ENCODE measurements at regions not wholly inside any gene's neighbourhood (a gene's known extent, or its start where the extent isn't known, plus 50 kb on each side); places are given as distances from the start of the nearest gene placed in this dataset.

GRCh38 chr4:26010304-26010703 is 96.3 kb downstream of the SMIM20 start:
- Histone ChIP-seq H3K27ac (ENCODE audit: low read depth, low read length) (no peak overlapping the region), H3K18ac (ENCODE audit: extremely low read depth, low read length) (no peak overlapping the region), H2BK120ac (replicated peaks; ENCODE audit: low read depth, low read length) (no peak overlapping the region), H2BK5ac (ENCODE audit: low read depth, low read length) (no peak overlapping the region), H2AFZ (ENCODE audit: low read length) (no peak overlapping the region), H3K56ac (replicated peaks; ENCODE audit: insufficient read length, low read depth, low read length) (no peak overlapping the region), H4K20me1 (replicated peaks in 1 of 2; ENCODE audit: control insufficient read depth in 1 of 2, insufficient read depth in 2 of 2, low read length in 2 of 2) (no peaks in the 10 kb centered on the region), H3K36me3 (ENCODE audit: control insufficient read depth in 2 of 4, insufficient read depth in 4 of 4, low read length in 3 of 4) (no peaks in the 10 kb centered on the region), H3K4ac (replicated peaks; ENCODE audit: insufficient read length, low read depth, low read length) (no peak overlapping the region), H3K14ac (ENCODE audit: insufficient read length) (no peak overlapping the region), H4K91ac (replicated peaks; ENCODE audit: insufficient read length, low read length) (no peak overlapping the region), H2AK5ac (ENCODE audit: low read depth, low read length) (no peak overlapping the region), H3K79me2 (ENCODE audit: control insufficient read depth in 1 of 2, insufficient read depth in 2 of 2, low read length in 2 of 2) (no peaks in the 10 kb centered on the region), H4K8ac (ENCODE audit: extremely low read depth, insufficient read depth, low read length) (no peak overlapping the region), H3K27me3 (replicated peaks in 1 of 4; ENCODE audit: control insufficient read depth in 3 of 4, extremely low read depth in 1 of 4, insufficient read depth in 3 of 4, low read length in 3 of 4) (no peaks in the 10 kb centered on the region), H3K9me3 (ENCODE audit: insufficient read depth in 2 of 2, low read depth in 1 of 2, low read length in 1 of 2) (0 out of 4 replicates have a peak, but pooled peaks cover 0 to 3% of the 10 kb centered on the region in 2 experiments), H4K5ac (ENCODE audit: insufficient read length, low read depth, low read length) (no peak overlapping the region), H3K9ac (replicated peaks in 1 of 4; ENCODE audit: extremely low read depth in 1 of 4, low read depth in 3 of 4, low read length in 3 of 4) (no peak overlapping the region), H2BK15ac (ENCODE audit: low read length) (no peak overlapping the region), H3K79me1 (ENCODE audit: low read depth, low read length) (no peaks in the 10 kb centered on the region), H3K23ac (ENCODE audit: insufficient read length) (no peak overlapping the region), H3K4me2 (ENCODE audit: insufficient read depth in 1 of 2, low read depth in 2 of 2, low read length in 2 of 2) (no peak overlapping the region), H3K4me1 (replicated peaks in 1 of 4; ENCODE audit: control insufficient read depth in 3 of 4, insufficient read depth in 4 of 4, low read length in 3 of 4) (no peaks in the 10 kb centered on the region), H3K23me2 (ENCODE audit: low read depth, low read length) (no peaks in the 10 kb centered on the region), H2BK12ac (ENCODE audit: low read depth, low read length) (no peak overlapping the region), H2BK20ac (ENCODE audit: low read length) (no peak overlapping the region), H3K4me3 (ENCODE audit: extremely low read depth in 1 of 4, insufficient read depth in 2 of 4, low read depth in 3 of 4, low read length in 4 of 4) (no peak overlapping the region)
- 90% methylated on average over 2 of the region's 2 CpGs; no CpG with 5 or more reads in 1 of the 2 experiments for WGBS, 2 experiments (ENCODE audit: extremely low coverage in 1 of 2, insufficient coverage in 1 of 2, insufficient read length in 1 of 2, insufficient replicate concordance in 2 of 2, low coverage in 1 of 2, low lambda C conversion rate in 2 of 2, missing lambda C conversion rate in 1 of 2)
- DNase-seq (ENCODE audit: low read depth in 1 of 2, low spot score in 2 of 2) (no peak), FAIRE-seq (no peak)
- POLR2A ChIA-PET (ENCODE audit: partially characterized antibody), result interaction anchor here (1.6 kb wide), 1 partner anchor 398 kb away, joined by 3 read pairs; no protein-coding TSS in a partner anchor
- CTCF ChIA-PET (ENCODE audit: partially characterized antibody), result interaction anchor here (0.6 to 3.7 kb wide), 4 partner anchors 10 to 93 kb away, joined by 3 to 14 read pairs (median 7); no protein-coding TSS in a partner anchor
- TF ChIP-seq BRCA1 (IDR thresholded peaks at IDR 0.05; ENCODE audit: low read depth, low read length) (no peak), KDM4A (IDR thresholded peaks at IDR 0.05; ENCODE audit: low read depth, low read length, severe bottlenecking) (no peak), TBP (IDR thresholded peaks at IDR 0.05; ENCODE audit: low read depth, low read length) (no peak), FOSL1 (IDR thresholded peaks at IDR 0.05; ENCODE audit: insufficient read depth, low read depth, low read length) (no peak), SIRT6 (IDR thresholded peaks at IDR 0.05; ENCODE audit: low read length) (no peak), RBBP5 (IDR thresholded peaks at IDR 0.05; ENCODE audit: borderline replicate concordance, low read depth, low read length) (no peak), ATF2 (IDR thresholded peaks at IDR 0.05; ENCODE audit: low read length) (no peak), TEAD4 (IDR thresholded peaks at IDR 0.05; ENCODE audit: low read depth, low read length) (no peak), HDAC6 (IDR thresholded peaks at IDR 0.05; ENCODE audit: low read depth, low read length) (no peak), RXRA (IDR thresholded peaks at IDR 0.05; ENCODE audit: insufficient read depth, low read depth, low read length) (no peak), SIN3A (conservative IDR thresholded peaks at IDR 0.05 in 1 of 2, IDR thresholded peaks at IDR 0.05 in 1 of 2; ENCODE audit: low read depth in 1 of 2, low read length in 2 of 2) (no peak), E2F6 (IDR thresholded peaks at IDR 0.05) (no peak)

Data from H1 (cell line).